ELR (cell line): ENCODE measurements at regions not wholly inside any gene's neighbourhood (a gene's known extent, or its start where the extent isn't known, plus 50 kb on each side); places are given as distances from the start of the nearest gene placed in this dataset.

Experiments
- DNase-seq: peaks from one replicate; pipeline ENCODE4 v3.0.0-alpha.2; 2015; ENCODE audit warnings: low read depth

GRCh38 chr10:57874810-57875209, 392.9 kb downstream of the IPMK start:
- no peak for DNase-seq

GRCh38 chr10:57867241-57867640, 400.5 kb downstream of the IPMK start:
- DNase-seq, result no peak

DNA sequence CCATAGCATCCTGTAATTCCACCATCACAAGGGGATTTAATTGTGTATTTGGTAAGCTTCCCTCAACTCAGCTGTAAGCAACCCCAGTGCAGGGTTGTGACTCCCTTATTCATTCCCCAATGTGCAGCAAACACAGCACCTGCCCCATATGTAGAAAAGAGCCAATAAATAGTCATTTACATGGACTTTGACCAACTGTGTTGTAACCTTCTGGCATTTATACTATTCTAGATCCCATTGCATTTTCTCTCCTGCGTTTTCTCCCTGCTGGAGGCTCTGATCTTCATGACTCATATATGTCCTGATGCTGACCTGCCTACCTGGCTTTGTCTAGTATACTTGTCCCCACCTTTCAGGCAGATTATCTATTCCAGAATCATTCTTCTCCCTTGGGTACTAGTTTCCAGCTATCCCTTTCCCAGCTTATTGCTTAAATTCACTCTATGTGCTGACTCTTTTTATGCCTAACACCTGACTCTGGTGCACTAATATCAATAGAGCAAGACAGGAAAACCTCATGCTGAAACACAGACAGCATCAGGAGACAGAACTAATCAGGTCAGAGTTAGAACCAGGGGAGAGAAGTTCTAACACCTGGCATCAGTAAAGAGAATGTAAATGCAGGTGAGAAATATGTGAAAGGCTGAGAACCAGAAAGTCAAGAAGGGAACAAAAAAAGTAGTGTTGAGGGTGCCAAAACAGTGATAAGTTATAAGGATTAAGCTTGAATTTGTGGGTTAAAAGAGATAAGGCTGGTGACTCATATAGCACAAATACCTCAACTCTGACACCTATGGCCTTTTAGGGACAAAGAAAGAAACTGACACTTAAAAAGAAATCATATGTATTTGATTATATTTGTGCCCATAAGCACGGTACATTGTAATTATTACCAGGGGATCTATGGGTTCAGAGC, 402.7 kb downstream of the IPMK start:
- DNase-seq, result no peak

DNA sequence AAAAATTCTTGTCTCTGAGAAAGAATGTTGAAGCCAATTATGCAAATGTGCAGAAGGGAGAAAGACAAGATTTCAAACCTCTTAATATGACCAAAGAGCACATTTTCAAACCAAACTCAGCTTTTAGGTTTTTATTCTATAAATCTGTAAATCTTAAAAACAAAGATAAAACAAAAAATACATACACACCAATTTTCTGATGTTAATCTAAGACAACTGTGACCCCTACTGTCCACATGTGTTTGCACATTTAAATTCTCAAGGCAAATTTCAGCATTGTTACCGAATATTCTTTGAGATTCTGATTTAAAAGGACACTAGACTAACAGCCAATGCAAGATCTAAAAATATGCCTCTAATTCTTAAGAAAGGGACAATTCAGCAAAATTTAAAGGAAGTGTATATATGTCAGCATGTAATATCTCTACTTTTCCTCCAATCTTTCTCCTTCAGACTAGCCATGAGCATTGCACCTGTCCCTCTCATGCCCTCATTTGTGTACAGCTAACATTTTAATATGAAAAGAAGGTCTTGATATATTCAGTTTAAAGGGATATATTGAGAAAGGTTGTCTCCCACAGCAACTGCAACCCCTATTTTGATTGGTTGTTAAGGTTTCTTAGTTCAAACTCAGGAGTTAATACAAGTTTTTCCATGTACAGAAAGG, 417.9 kb downstream of the IPMK start:
- peak; percentile 35 for DNase-seq

DNA sequence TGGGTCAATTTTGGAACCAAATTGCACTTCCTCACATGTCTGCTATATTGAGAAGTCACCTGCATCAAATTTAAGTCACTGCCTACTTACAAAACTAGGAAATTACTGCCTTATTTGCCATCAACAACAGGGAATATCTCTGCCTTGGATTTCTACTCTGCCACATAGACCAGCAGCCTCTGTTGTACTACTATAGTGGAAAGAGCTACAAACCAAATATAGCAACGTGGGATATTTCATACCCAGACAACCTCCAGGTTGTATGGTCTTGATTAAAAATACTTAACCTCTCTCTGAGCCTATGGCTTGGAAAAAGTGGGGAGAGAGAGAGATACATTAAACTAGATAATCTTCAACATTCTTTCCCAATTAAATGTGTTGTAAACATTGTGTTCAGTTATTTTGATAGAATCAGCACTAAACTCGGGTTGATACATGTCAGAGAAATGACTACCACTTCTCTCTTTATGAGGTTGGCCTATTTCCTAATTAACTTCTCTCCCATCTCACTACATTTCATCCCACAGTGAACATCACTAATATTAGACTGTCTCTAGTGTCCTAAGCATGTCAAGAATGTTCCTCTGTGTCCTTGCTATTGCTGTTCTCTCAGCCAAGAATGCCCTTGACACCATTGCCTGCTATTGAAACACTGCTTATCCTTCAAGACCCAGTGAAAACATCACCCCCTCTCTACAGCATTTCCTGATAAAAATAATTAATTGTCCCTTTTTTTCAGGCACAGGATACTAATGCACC, 421.2 kb downstream of the IPMK start:
- no peak for DNase-seq

DNA sequence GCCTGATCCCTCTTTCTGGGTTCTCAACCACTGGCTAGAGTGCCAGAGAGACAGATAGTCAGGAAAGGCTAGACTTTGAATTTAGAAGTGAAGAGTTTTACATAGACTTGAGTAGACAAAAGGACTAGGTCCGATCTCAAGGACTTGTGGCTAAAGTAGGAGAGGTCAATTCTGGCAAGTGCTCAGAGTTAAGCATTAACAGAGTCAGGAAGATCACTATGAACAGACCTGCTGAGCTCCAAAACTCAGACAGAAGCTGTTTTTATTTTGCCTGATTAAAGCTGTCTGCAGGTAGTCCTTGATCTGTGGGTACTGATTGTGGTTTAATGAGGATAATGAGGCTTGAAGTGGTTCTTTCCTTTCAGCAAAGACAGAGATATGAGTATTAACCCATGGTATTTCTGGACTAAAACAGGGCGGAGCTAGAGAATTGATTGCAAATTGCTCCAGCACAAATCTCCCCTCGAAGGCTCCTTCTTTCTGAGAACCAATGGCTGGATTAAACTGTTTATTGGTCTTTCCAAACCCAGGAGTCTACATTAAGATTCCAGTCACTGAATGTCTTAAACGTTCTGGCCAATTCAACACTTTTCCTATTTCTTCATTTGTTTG, 423.2 kb downstream of the IPMK start:
- no peak for DNase-seq

GRCh38 chr10:57830877-57831560, 436.7 kb downstream of the IPMK start:
- no peak for DNase-seq

DNA sequence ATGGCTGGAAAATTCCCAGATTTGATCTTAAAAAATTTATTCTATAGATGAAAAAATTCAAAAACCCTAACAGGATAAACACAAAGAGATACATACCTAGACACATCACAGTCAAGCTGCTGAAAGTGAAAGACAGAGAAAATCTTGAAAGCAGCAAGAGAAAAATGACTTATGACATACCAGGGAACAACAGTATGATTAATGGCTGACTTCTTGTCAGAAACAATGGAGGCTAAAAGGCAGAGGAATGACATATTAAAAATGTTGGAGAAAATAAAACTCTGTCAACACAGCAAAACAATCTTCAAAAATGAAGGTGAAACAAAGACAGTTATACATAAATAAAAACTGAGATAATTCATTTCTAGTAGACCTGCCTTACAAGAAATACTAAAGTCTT, 442.7 kb downstream of the IPMK start:
- no peak for DNase-seq

- DNase-seq, result no peak
Observed at GRCh38 chr10:57823398-57823797, 444.3 kb downstream of the IPMK start.

GRCh38 chr10:57822965-57823364, 444.7 kb downstream of the IPMK start:
- no peak for DNase-seq

DNA sequence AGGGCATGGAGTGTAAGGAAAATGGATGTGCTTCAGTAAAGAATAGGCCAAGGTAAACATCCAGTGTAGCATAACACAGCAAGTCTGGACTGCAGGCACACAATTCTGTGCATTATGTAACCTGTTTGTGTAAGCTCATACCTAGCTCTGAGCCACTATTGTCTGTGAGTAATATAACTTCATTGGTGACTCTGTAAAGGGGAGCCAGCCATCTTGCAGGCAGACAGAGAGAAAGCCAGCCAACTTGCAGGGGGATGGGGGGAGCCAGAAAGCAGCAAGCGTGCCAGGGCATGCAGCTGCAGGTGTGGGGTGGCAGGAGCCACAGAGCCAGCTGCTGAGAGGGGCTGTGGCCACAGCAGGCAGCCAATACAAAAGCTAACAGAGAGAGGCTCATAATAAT, 449.2 kb downstream of the IPMK start:
- DNase-seq, result no peak

GRCh38 chr10:57817741-57818140, 450.0 kb downstream of the IPMK start:
- DNase-seq, result no peak

GRCh38 chr10:57815949-57816348, 451.7 kb downstream of the IPMK start:
- DNase-seq, result no peak

GRCh38 chr10:57809961-57810360, 457.7 kb downstream of the IPMK start:
- DNase-seq, result no peak

- DNase-seq, result no peak
Observed at GRCh38 chr10:57807906-57808305, 459.8 kb downstream of the IPMK start.

- DNase-seq, result no peak
Observed at GRCh38 chr10:57806675-57807074, 461.0 kb downstream of the IPMK start.

- DNase-seq, result no peak
Observed at GRCh38 chr10:57799625-57800024, 468.1 kb downstream of the IPMK start.

- DNase-seq, result no peak
Observed at GRCh38 chr10:57798830-57799229, 468.9 kb downstream of the IPMK start.

GRCh38 chr10:57791546-57791945, 476.1 kb downstream of the IPMK start:
- DNase-seq, result no peak

- DNase-seq, result no peak
Observed at GRCh38 chr10:57790703-57791102, 477.0 kb downstream of the IPMK start.

DNA sequence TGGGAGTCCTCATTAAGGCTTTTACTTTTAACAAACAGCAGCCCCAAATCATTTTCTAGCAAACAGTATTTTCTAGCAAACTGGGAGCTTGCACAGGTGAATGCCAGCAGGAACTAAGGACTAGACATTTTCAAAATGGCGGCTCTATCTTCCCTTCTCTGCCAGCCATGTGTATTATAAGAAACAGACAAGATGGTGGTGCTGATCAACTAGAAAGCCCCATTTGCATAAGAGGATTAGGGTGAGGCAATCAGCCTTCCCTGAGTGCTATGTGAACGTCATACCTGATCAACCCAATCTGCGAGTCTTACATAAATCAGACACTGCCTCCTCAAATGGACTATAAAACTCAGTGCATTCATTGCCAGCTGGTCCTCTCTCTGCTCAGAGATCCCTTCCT, 479.6 kb downstream of the IPMK start:
- DNase-seq, result no peak
